ENCODE measurements at regions not wholly inside any gene's neighbourhood (a gene's known extent, or its start where the extent isn't known, plus 50 kb on each side); places are given as distances from the start of the nearest gene placed in this dataset.

DNA sequence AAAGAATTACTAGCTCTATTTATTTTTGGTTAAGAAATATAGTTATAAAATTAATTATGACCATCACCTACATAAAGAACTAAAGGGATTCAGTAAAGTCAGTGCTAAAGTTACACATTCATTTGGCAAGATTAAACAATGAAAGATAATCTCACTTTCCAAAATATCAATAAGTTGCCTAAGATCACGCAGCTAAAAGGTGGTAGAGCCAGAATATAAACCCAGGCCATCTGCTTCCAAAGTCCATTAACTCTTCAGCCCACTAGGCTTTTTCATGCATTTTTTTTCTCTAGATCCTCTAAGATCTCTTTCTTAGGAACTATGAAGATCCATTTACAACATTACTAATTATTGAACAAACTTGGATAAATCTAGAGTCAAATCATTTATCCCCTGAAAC, 66.6 kb upstream of the RND3 start:
- no peak overlapping the region for H3K27ac ChIP-seq
- no peak for DNase-seq
- ATAC-seq, result no peak
- intact Hi-C loops (cut with DNase I), result no loop called here
- H3K9me3 ChIP-seq, result no peaks in the 10 kb centered on the region
- no peaks in the 10 kb centered on the region for H3K27me3 ChIP-seq
- H3K4me1 ChIP-seq, result no peaks in the 10 kb centered on the region
- no peak overlapping the region for H3K4me3 ChIP-seq
- 93 to 97% methylated on average over 1 of the region's 1 CpG for WGBS, 2 donors
- H3K36me3 ChIP-seq, result no peaks in the 10 kb centered on the region
- TF ChIP-seq CTCF (IDR thresholded peaks at IDR 0.05), result no peak

GRCh38 chr2:150552041-150552820, 64.8 kb upstream of the RND3 start:
- Histone ChIP-seq H3K36me3 (no peaks in the 10 kb centered on the region), H3K4me1 (no peaks in the 10 kb centered on the region), H3K4me3 (no peak overlapping the region), H3K9me3 (no peaks in the 10 kb centered on the region), H3K27me3 (no peaks in the 10 kb centered on the region), H3K27ac (no peak overlapping the region)
- DNase-seq (no peak), ATAC-seq (no peak)
- 90 to 95% methylated on average over 5 of the region's 5 CpGs for WGBS, 2 donors
- no peak for TF ChIP-seq CTCF (IDR thresholded peaks at IDR 0.05)
- intact Hi-C loops (cut with DNase I), result no loop called here

DNA sequence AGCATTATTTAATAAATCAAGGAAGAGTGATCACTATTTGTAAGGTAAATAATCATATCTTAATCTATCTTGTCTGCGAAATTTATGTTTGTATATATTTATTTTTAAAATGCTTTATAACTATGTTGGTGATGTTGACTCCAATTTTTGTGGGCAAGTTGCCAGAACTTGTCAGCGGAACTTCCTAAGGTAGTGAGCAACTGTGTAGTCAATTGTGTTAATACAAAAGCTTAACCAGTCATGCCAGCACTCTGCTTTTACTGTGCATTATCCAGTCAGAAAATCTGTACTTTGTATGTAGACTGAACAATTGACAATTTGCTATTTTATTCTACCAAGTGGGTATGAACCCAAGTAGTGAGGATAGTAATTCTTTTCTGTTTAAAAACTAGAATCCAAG, 61.9 kb upstream of the RND3 start:
- 67 to 74% methylated on average over 2 of the region's 2 CpGs for WGBS, 2 donors
- Histone ChIP-seq H3K4me3 (no peak overlapping the region), H3K36me3 (no peaks in the 10 kb centered on the region), H3K27ac (no peak overlapping the region), H3K4me1 (no peaks in the 10 kb centered on the region), H3K9me3 (no peaks in the 10 kb centered on the region), H3K27me3 (no peaks in the 10 kb centered on the region)
- intact Hi-C loops (cut with DNase I), result no loop called here
- no peak for TF ChIP-seq CTCF (IDR thresholded peaks at IDR 0.05)
- DNase-seq (no peak), ATAC-seq (no peak)

GRCh38 chr2:150548527-150548926, 61.1 kb upstream of the RND3 start:
- Histone ChIP-seq H3K36me3 (no peaks in the 10 kb centered on the region), H3K4me3 (no peak overlapping the region), H3K4me1 (no peaks in the 10 kb centered on the region), H3K9me3 (no peaks in the 10 kb centered on the region), H3K27me3 (no peaks in the 10 kb centered on the region), H3K27ac (no peak overlapping the region)
- WGBS, 2 donors, result 75 to 79% methylated on average over 2 of the region's 2 CpGs
- DNase-seq, result no peak
- no peak for ATAC-seq
- peak in 1 of 9 donors; percentile 6 for TF ChIP-seq CTCF (IDR thresholded peaks at IDR 0.05)
- intact Hi-C loops (cut with DNase I), result no loop called here

Data from heart right ventricle (tissue), 16 donors.